ENCODE measurements at regions not wholly inside any gene's neighbourhood (a gene's known extent, or its start where the extent isn't known, plus 50 kb on each side); places are given as distances from the start of the nearest gene placed in this dataset.
"Not testable (repeated sequence)": the region's sequence is repeated elsewhere in the genome, so short reads cannot be mapped to it uniquely, and the experiment has no call there.

DNA sequence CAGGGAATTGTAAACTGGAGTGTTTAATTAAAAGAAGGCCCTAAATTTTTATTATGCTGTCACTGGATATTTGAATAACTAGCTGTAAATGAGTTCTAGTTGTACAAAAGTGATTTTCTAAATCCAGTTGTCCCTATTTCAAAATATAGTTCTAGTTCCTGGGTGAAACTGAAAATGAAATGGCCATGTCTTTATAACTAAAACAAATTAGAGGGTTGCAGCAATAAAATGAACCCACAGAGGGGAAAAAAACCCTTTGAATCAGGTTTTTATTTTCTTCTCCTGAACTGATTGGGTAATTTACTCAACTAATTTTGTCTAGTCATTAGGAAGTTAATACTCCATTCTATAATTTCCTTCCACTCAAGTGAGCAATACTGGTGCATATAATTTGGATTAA, 55.6 kb upstream of the MAP4K3 start:
- no peak for DNase-seq (ENCODE audit: low spot score in 2 of 2)
- no peaks in the 10 kb centered on the region for H3K36me3 ChIP-seq
- no peaks in the 10 kb centered on the region for H3K27me3 ChIP-seq
- intact Hi-C loops (cut with DNase I; ENCODE audit: low total_unique reads) = no loop called here
- no peaks in the 10 kb centered on the region for H3K9me3 ChIP-seq
- no peak for TF ChIP-seq POLR2A (IDR thresholded peaks at IDR 0.05)
- no peak for TF ChIP-seq POLR2AphosphoS5 (IDR thresholded peaks at IDR 0.05)
- no peak for TF ChIP-seq CTCF (IDR thresholded peaks at IDR 0.05)
- H3K4me1 ChIP-seq = no peaks in the 10 kb centered on the region
- H3K27ac ChIP-seq = no peak overlapping the region
- H3K4me3 ChIP-seq = no peak overlapping the region

- no peak for DNase-seq (ENCODE audit: low spot score in 2 of 2)
- Histone ChIP-seq H3K4me1 (no peaks in the 10 kb centered on the region), H3K27me3 (no peaks in the 10 kb centered on the region), H3K9me3 (no peaks in the 10 kb centered on the region), H3K27ac (no peak overlapping the region), H3K4me3 (no peak overlapping the region), H3K36me3 (no peaks in the 10 kb centered on the region)
- intact Hi-C loops (cut with DNase I; ENCODE audit: low total_unique reads) = no loop called here
- TF ChIP-seq CTCF (IDR thresholded peaks at IDR 0.05) (no peak), POLR2A (IDR thresholded peaks at IDR 0.05) (no peak), POLR2AphosphoS5 (IDR thresholded peaks at IDR 0.05) (no peak)
These were observed 57.7 kb upstream of the MAP4K3 start for GRCh38 chr2:39494784-39495251.

DNA sequence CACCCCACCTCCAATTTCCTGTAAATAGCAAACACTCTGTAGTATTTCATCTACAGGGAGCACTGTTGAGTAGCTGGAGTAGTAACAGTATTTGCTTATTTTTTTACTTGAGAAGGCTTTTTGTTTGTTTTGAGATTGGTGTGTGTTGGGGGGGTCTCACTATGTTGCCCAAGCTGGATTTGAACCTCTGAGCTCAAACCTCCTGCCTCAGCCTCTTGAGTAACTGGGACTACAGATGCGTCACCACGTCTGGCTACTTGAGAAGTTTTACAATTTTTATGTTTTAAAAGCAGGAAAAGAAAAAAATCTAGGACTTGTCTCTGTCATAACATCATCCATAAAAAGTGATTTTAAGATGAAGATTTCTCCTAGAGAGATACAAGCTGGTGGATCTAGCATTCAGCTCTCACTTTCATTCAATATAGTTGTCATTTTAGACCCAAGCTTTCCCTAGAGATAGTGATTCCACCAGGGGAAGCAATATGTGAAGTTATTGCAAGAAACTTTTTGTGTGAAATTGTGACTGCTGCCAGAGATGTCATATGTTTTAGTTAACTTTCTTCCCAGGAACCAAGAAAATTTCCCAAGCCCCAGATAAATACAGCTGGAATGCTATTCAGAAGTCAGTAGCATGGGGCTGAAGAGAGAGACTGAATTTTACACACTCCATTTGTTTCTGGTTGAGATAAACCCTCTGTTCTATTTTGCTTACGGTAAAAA, 60.2 kb upstream of the MAP4K3 start:
- intact Hi-C loops (cut with DNase I; ENCODE audit: low total_unique reads) = no loop called here
- Histone ChIP-seq H3K27me3 (no peaks in the 10 kb centered on the region), H3K27ac (no peak overlapping the region), H3K36me3 (no peaks in the 10 kb centered on the region), H3K4me3 (no peak overlapping the region), H3K9me3 (no peaks in the 10 kb centered on the region), H3K4me1 (no peaks in the 10 kb centered on the region)
- no peak for TF ChIP-seq POLR2A (IDR thresholded peaks at IDR 0.05)
- TF ChIP-seq CTCF (IDR thresholded peaks at IDR 0.05) = no peak
- TF ChIP-seq POLR2AphosphoS5 (IDR thresholded peaks at IDR 0.05) = no peak
- DNase-seq (ENCODE audit: low spot score in 2 of 2) = no peak

GRCh38 chr2:39498176-39498575, 61.1 kb upstream of the MAP4K3 start:
- H3K9me3 ChIP-seq; H3K36me3 ChIP-seq; intact Hi-C loops (cut with DNase I; ENCODE audit: low total_unique reads); H3K27ac ChIP-seq; DNase-seq (ENCODE audit: low spot score in 2 of 2); H3K4me1 ChIP-seq; H3K27me3 ChIP-seq; H3K4me3 ChIP-seq: not testable (repeated sequence)

DNA sequence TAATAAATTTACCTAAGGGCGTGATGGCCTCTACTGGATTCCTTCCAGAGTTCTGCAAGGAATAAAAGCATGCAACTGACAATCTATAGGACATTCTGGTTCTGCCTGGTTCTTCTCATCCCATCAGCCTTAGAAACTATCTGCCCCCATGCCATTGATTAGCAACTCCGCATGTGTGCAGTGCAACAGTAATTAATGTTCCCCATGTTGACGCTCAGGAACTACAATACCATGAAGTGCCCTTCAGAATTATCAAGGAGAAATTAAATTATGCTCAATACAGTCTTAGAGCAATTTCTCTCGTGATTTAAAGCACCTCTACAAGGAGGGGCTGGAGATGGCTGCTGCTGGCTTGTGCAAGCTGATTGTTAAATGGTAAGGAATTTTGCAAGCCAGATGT, 61.7 kb upstream of the MAP4K3 start:
- DNase-seq (ENCODE audit: low spot score in 2 of 2) = no peak
- intact Hi-C loops (cut with DNase I; ENCODE audit: low total_unique reads) = no loop called here
- no peaks in the 10 kb centered on the region for H3K36me3 ChIP-seq
- H3K27me3 ChIP-seq = no peaks in the 10 kb centered on the region
- H3K4me3 ChIP-seq = no peak overlapping the region
- H3K4me1 ChIP-seq = no peaks in the 10 kb centered on the region
- no peaks in the 10 kb centered on the region for H3K9me3 ChIP-seq
- no peak overlapping the region for H3K27ac ChIP-seq
- TF ChIP-seq POLR2AphosphoS5 (IDR thresholded peaks at IDR 0.05) (no peak), POLR2A (IDR thresholded peaks at IDR 0.05) (no peak), CTCF (IDR thresholded peaks at IDR 0.05) (no peak)
